H1 (cell line): ENCODE measurements at regions not wholly inside any gene's neighbourhood (a gene's known extent, or its start where the extent isn't known, plus 50 kb on each side); places are given as distances from the start of the nearest gene placed in this dataset.

Source experiments
- CTCF ChIA-PET: fragments of 300-600 bp; sonication (Branson Sonifier 250); formaldehyde crosslinking; loops from one replicate; lab custom pipeline; 2021; ENCODE audit not compliant: partially characterized antibody; lab: Charles Lee
- POLR2A ChIA-PET: fragments of 300-600 bp; sonication (Branson Sonifier 250); formaldehyde crosslinking; loops from one replicate; lab custom pipeline; 2021; ENCODE audit warnings: inconsistent platforms; ENCODE audit not compliant: partially characterized antibody; lab: Charles Lee
- DNase-seq, 2 experiments: peaks; one replicate each; pipeline versions ENCODE4 v3.0.0 to v3.0.0-alpha.2; 2010 to 2022; ENCODE audit warnings: low spot score in 2 of 2, low read depth in 1 of 2, mixed read lengths in 1 of 2
- FAIRE-seq: peaks from 2 replicates; lab custom pipeline; 2011; peaks lifted over from hg19 to GRCh38; lab: Jason Lieb, UNC
- H2AFZ ChIP-seq: 2 replicates; pipeline ENCODE4 v1.8.1; 2012; ENCODE audit warnings: low read length, inconsistent platforms
- H2AK5ac ChIP-seq: 2 replicates; pipeline ENCODE4 v1.6.1; 2013; ENCODE audit warnings: low read depth, low read length
- H2BK120ac ChIP-seq: replicated peaks from 2 replicates; pipeline ENCODE3; 2013; ENCODE audit warnings: low read depth, low read length, inconsistent platforms
- H2BK12ac ChIP-seq: 2 replicates; pipeline ENCODE4 v1.6.1; 2013; ENCODE audit warnings: low read depth, low read length
- H2BK15ac ChIP-seq: 2 replicates; pipeline ENCODE4 v1.6.1; 2013; ENCODE audit warnings: low read length
- H2BK20ac ChIP-seq: 2 replicates; pipeline ENCODE4 v1.6.1; 2013; ENCODE audit warnings: low read length
- H2BK5ac ChIP-seq: 2 replicates; pipeline ENCODE4 v1.6.1; 2013; ENCODE audit warnings: low read depth, low read length
- H3K14ac ChIP-seq: 2 replicates; pipeline ENCODE4 v1.6.1; 2013; ENCODE audit warnings: inconsistent platforms; ENCODE audit not compliant: insufficient read length
- H3K18ac ChIP-seq: 2 replicates; pipeline ENCODE4 v1.6.1; 2013; ENCODE audit warnings: low read length; ENCODE audit errors: extremely low read depth
- H3K23ac ChIP-seq: 2 replicates; pipeline ENCODE4 v1.6.1; 2013; ENCODE audit warnings: inconsistent platforms; ENCODE audit not compliant: insufficient read length
- H3K23me2 ChIP-seq: 2 replicates; pipeline ENCODE4 v1.6.1; 2013; ENCODE audit warnings: low read depth, low read length
- H3K27ac ChIP-seq: 2 replicates; pipeline ENCODE4 v1.6.1; 2011; ENCODE audit warnings: low read depth, low read length, inconsistent platforms
- H3K27me3 ChIP-seq, 4 experiments: replicated peaks in 1 of 4; 1 replicate in 1 of 4; 2 replicates in 3 of 4; pipeline versions ENCODE4 v1.6.1 to v1.8.1; 2011 to 2013; ENCODE audit warnings: low read length in 3 of 4, mild to moderate bottlenecking in 3 of 4, inconsistent platforms in 2 of 4, mixed read lengths in 2 of 4, moderate library complexity in 1 of 4; ENCODE audit not compliant: control insufficient read depth in 3 of 4, insufficient read depth in 3 of 4; ENCODE audit errors: extremely low read depth in 1 of 4
- H3K36me3 ChIP-seq, 4 experiments: 2 replicates each; pipeline versions ENCODE4 v1.6.1 to v1.8.1; 2011 to 2013; ENCODE audit warnings: mild to moderate bottlenecking in 4 of 4, low read length in 3 of 4, moderate library complexity in 2 of 4, control low read depth in 1 of 4, inconsistent platforms in 1 of 4; ENCODE audit not compliant: insufficient read depth in 4 of 4, control insufficient read depth in 2 of 4
- H3K4ac ChIP-seq: replicated peaks from 2 replicates; pipeline ENCODE3; 2013; ENCODE audit warnings: low read length, low read depth, mixed read lengths, inconsistent platforms; ENCODE audit not compliant: insufficient read length
- H3K4me1 ChIP-seq, 4 experiments: replicated peaks in 1 of 4; 1 replicate in 1 of 4; 2 replicates in 3 of 4; pipeline versions ENCODE4 v1.6.1 to v1.8.1; 2011 to 2013; ENCODE audit warnings: low read length in 3 of 4, inconsistent platforms in 2 of 4, mixed read lengths in 1 of 4; ENCODE audit not compliant: insufficient read depth in 4 of 4, control insufficient read depth in 3 of 4
- H3K4me2 ChIP-seq, 2 experiments: 2 replicates each; pipeline versions ENCODE4 v1.6.1 to v1.8.1; 2011 to 2013; ENCODE audit warnings: low read depth in 2 of 2, low read length in 2 of 2, control low read depth in 1 of 2, inconsistent platforms in 1 of 2, mild to moderate bottlenecking in 1 of 2; ENCODE audit not compliant: insufficient read depth in 1 of 2
- H3K4me3 ChIP-seq, 4 experiments: fragments of 200-600, 300-600 bp in 1 of 4; sonication (generic), shearing (Covaris generic), sonication (Bioruptor Twin) in 1 of 4; 2 replicates each; pipeline versions ENCODE4 v1.5.1 to v1.8.1; 2011 to 2016; ENCODE audit warnings: low read length in 4 of 4, low read depth in 3 of 4, control low read depth in 2 of 4, inconsistent platforms in 2 of 4, mild to moderate bottlenecking in 2 of 4, mixed read lengths in 1 of 4, moderate library complexity in 1 of 4; ENCODE audit not compliant: insufficient read depth in 2 of 4; ENCODE audit errors: extremely low read depth in 1 of 4
- H3K56ac ChIP-seq: replicated peaks from 2 replicates; pipeline ENCODE3; 2013; ENCODE audit warnings: low read depth, mild to moderate bottlenecking, mixed read lengths, low read length, inconsistent platforms; ENCODE audit not compliant: insufficient read length
- H3K79me1 ChIP-seq: 2 replicates; pipeline ENCODE4 v1.6.1; 2013; ENCODE audit warnings: low read depth, low read length, control low read depth
- H3K79me2 ChIP-seq, 2 experiments: 2 replicates each; pipeline versions ENCODE4 v1.6.1 to v1.8.1; 2012 to 2013; ENCODE audit warnings: low read length in 2 of 2, mild to moderate bottlenecking in 2 of 2, inconsistent platforms in 1 of 2; ENCODE audit not compliant: insufficient read depth in 2 of 2, control insufficient read depth in 1 of 2
- H3K9ac ChIP-seq, 4 experiments: replicated peaks in 1 of 4; 1 replicate in 1 of 4; 2 replicates in 3 of 4; pipeline versions ENCODE4 v1.6.1 to v1.8.1; 2011 to 2013; ENCODE audit warnings: low read depth in 3 of 4, low read length in 3 of 4, control low read depth in 2 of 4, mild to moderate bottlenecking in 2 of 4, moderate library complexity in 2 of 4, inconsistent platforms in 1 of 4; ENCODE audit errors: extremely low read depth in 1 of 4
- H3K9me3 ChIP-seq, 2 experiments: 2 replicates each; pipeline versions ENCODE4 v1.6.1 to v1.8.1; 2012 to 2013; ENCODE audit warnings: mild to moderate bottlenecking in 2 of 2, moderate library complexity in 2 of 2, control low read depth in 1 of 2, inconsistent platforms in 1 of 2, low read depth in 1 of 2, low read length in 1 of 2, mixed read lengths in 1 of 2; ENCODE audit not compliant: insufficient read depth in 2 of 2
- H4K20me1 ChIP-seq, 2 experiments: replicated peaks in 1 of 2; 2 replicates each; pipeline versions ENCODE3 to v1.8.1; 2011 to 2013; ENCODE audit warnings: inconsistent platforms in 2 of 2, low read length in 2 of 2, mild to moderate bottlenecking in 1 of 2; ENCODE audit not compliant: insufficient read depth in 2 of 2, control insufficient read depth in 1 of 2
- H4K5ac ChIP-seq: 2 replicates; pipeline ENCODE4 v1.6.1; 2013; ENCODE audit warnings: low read length, low read depth, mixed read lengths, inconsistent platforms; ENCODE audit not compliant: insufficient read length
- H4K8ac ChIP-seq: 2 replicates; pipeline ENCODE4 v1.8.0; 2013; ENCODE audit warnings: mild to moderate bottlenecking, moderate library complexity, low read length, inconsistent platforms; ENCODE audit not compliant: insufficient read depth; ENCODE audit errors: extremely low read depth
- H4K91ac ChIP-seq: replicated peaks from 2 replicates; pipeline ENCODE3; 2013; ENCODE audit warnings: low read length, mixed read lengths, inconsistent platforms; ENCODE audit not compliant: insufficient read length
- BRCA1 ChIP-seq: IDR thresholded peaks from 2 replicates; pipeline ENCODE4 v1.6.1; 2012; ENCODE audit warnings: low read depth, low read length, improper control_type of control experiment
- CHD1 ChIP-seq: IDR thresholded peaks from 2 replicates; pipeline ENCODE4 v1.6.1; 2012; ENCODE audit warnings: low read depth, low read length, improper control_type of control experiment
- E2F6 ChIP-seq: IDR thresholded peaks from 2 replicates; pipeline ENCODE4 v1.6.1; 2012; ENCODE audit warnings: inconsistent platforms
- EGR1 ChIP-seq: IDR thresholded peaks from 2 replicates; pipeline ENCODE4 v1.6.1; 2011; ENCODE audit warnings: low read depth, low read length, borderline replicate concordance
- EP300 ChIP-seq, 2 experiments: IDR thresholded peaks; 1 replicate in 1 of 2; 2 replicates in 1 of 2; pipeline ENCODE4 v1.6.1; 2011 to 2012; ENCODE audit warnings: low read depth in 2 of 2, low read length in 2 of 2, mild to moderate bottlenecking in 2 of 2, borderline replicate concordance in 1 of 2, inconsistent platforms in 1 of 2, moderate library complexity in 1 of 2
- EZH2 ChIP-seq: fragments of 200-600 bp; sonication (generic); IDR thresholded peaks from 2 replicates; pipeline ENCODE4 v1.7.1; 2012; ENCODE audit warnings: low read depth, mild to moderate bottlenecking, moderate library complexity, low read length, inconsistent platforms; ENCODE audit not compliant: severe bottlenecking
- POU5F1 ChIP-seq: IDR thresholded peaks from 2 replicates; pipeline ENCODE4 v1.6.1; 2011; ENCODE audit warnings: low read depth, mild to moderate bottlenecking, low read length, moderate library complexity
- RBBP5 ChIP-seq: IDR thresholded peaks from 2 replicates; pipeline ENCODE4 v1.7.1; 2012; ENCODE audit warnings: low read depth, mild to moderate bottlenecking, inconsistent platforms, low read length, moderate library complexity, borderline replicate concordance
- SIX5 ChIP-seq: IDR thresholded peaks from 2 replicates; pipeline ENCODE4 v1.6.1; 2011; ENCODE audit warnings: mild to moderate bottlenecking, low read depth, low read length
- SUZ12 ChIP-seq: fragments of 200-600 bp; sonication (generic); IDR thresholded peaks from 2 replicates; pipeline ENCODE4 v1.6.1; 2012; ENCODE audit warnings: mild to moderate bottlenecking, inconsistent platforms, low read length, moderate library complexity, mixed read lengths
- TAF7 ChIP-seq: optimal IDR thresholded peaks from 2 replicates; pipeline ENCODE3; 2011; ENCODE audit warnings: low read depth, mild to moderate bottlenecking, inconsistent platforms, low read length, moderate library complexity, borderline replicate concordance
- TBP ChIP-seq: IDR thresholded peaks from 2 replicates; pipeline ENCODE4 v1.6.1; 2011; ENCODE audit warnings: low read depth, low read length, improper control_type of control experiment
- YY1 ChIP-seq: IDR thresholded peaks from 2 replicates; pipeline ENCODE4 v1.6.1; 2011; ENCODE audit warnings: low read depth, mild to moderate bottlenecking, low read length
- WGBS, 2 experiments: shearing (Covaris generic) in 1 of 2; methylation state at CpG; one replicate each; pipeline versions ENCODE4 v1.1.6 to v1.1.7; 2013 to 2015; ENCODE audit warnings: low lambda C conversion rate in 2 of 2, mixed read lengths in 2 of 2, inconsistent platforms in 1 of 2, low coverage in 1 of 2, missing lambda C conversion rate in 1 of 2; ENCODE audit not compliant: insufficient replicate concordance in 2 of 2, insufficient coverage in 1 of 2, insufficient read length in 1 of 2; ENCODE audit errors: extremely low coverage in 1 of 2, missing lambda C conversion rate in 1 of 2; 5-methylcytosine and 5-hydroxymethylcytosine counted together

- Histone ChIP-seq H2BK15ac (no peak overlapping the region), H3K4me2 (no peak overlapping the region), H3K23ac (no peak overlapping the region), H3K4me1 (no peaks in the 10 kb centered on the region), H3K9ac (no peak overlapping the region), H3K56ac (no peak overlapping the region), H3K27ac (no peak overlapping the region), H2AFZ (no peak overlapping the region), H3K18ac (no peak overlapping the region), H3K14ac (no peak overlapping the region), H3K36me3 (no peaks in the 10 kb centered on the region), H3K79me1 (no peaks in the 10 kb centered on the region), H2BK120ac (no peak overlapping the region), H4K91ac (no peak overlapping the region), H3K27me3 (no peaks in the 10 kb centered on the region), H2BK5ac (no peak overlapping the region), H3K4ac (no peak overlapping the region), H3K23me2 (peaks cover 1% of the 10 kb centered on the region; the same call in 1 of the 2 replicates), H2BK20ac (no peak overlapping the region), H4K20me1 (peaks cover 0 to 1% of the 10 kb centered on the region in 2 experiments), H4K8ac (no peak overlapping the region), H3K9me3 (no peaks in the 10 kb centered on the region), H3K79me2 (no peaks in the 10 kb centered on the region), H3K4me3 (no peak overlapping the region), H4K5ac (no peak overlapping the region), H2BK12ac (no peak overlapping the region), H2AK5ac (no peak overlapping the region)
- no peak for FAIRE-seq
- no peak for DNase-seq
- ChIA-PET POLR2A (interaction anchor here (1.1 kb wide), 1 partner anchor 308 kb away, joined by 3 read pairs; the partner anchor contains the start of genes PRR11 and SKA2), CTCF (interaction anchor here (0.9 to 3.9 kb wide), 8 partner anchors 11 to 151 kb away, joined by 3 to 15 read pairs (median 7); no protein-coding TSS in a partner anchor)
- 86% methylated on average over 4 of the region's 4 CpGs; no CpG with 5 or more reads in 1 of the 2 experiments for WGBS, 2 experiments
- TF ChIP-seq SIX5: no peak
- TF ChIP-seq SUZ12: no peak
- TF ChIP-seq RBBP5: no peak
- TF ChIP-seq EZH2: no peak
- no peak for TF ChIP-seq YY1
- no peak for TF ChIP-seq E2F6
- no peak for TF ChIP-seq POU5F1
- no peak for TF ChIP-seq BRCA1
- no peak for TF ChIP-seq TAF7
- TF ChIP-seq EP300 (IDR thresholded peaks at IDR 0.05; ENCODE audit: borderline replicate concordance in 1 of 2, low read depth in 2 of 2, low read length in 2 of 2): no peak
- no peak for TF ChIP-seq EGR1
- TF ChIP-seq TBP: no peak
- TF ChIP-seq CHD1: no peak
These were observed 103.0 kb upstream of the DHX40 start for GRCh38 chr17:59462385-59462784.
